ENCODE measurements at regions not wholly inside any gene's neighbourhood (a gene's known extent, or its start where the extent isn't known, plus 50 kb on each side); places are given as distances from the start of the nearest gene placed in this dataset.

DNA sequence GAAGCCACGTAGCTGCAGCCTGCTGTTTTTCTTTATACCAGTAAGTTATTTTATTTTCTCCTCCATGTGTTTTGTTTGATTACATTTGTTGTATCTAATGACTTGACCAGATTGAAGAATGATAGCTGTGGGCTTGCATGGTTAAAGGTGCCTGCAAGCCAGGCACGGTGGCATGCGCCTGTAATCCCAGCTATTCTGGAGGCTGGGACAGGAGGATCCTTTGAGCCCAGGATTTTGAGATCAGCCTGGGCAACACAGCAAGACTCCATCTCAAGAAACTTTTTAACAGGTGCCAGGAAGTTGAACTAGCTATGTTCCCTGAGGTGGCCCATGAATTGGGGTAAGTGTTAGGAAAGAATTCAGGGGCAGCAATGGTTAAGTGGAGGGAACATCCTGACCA lies 179.4 kb downstream of the IRS1 start:
- no peak for DNase-seq

DNA sequence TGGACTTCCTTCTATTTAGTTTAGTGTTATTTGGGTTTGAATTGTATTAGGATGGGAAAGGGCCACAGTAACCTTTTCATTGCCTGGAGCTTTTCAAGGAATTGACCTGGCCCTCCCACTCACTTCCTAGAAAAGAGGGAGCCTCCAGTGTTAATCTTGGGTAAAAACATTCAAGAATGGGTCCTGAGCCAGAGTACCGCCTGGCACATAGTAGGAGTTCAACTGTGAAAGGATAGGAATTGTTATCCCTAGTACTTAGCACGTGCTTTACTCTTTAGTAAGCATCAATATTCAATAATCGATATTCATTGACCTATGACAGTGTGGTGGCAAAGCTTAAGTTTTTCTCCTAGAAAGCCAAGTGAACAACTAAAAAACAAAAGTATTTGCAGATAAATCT lies 179.9 kb downstream of the IRS1 start:
- no peak for DNase-seq

DNA sequence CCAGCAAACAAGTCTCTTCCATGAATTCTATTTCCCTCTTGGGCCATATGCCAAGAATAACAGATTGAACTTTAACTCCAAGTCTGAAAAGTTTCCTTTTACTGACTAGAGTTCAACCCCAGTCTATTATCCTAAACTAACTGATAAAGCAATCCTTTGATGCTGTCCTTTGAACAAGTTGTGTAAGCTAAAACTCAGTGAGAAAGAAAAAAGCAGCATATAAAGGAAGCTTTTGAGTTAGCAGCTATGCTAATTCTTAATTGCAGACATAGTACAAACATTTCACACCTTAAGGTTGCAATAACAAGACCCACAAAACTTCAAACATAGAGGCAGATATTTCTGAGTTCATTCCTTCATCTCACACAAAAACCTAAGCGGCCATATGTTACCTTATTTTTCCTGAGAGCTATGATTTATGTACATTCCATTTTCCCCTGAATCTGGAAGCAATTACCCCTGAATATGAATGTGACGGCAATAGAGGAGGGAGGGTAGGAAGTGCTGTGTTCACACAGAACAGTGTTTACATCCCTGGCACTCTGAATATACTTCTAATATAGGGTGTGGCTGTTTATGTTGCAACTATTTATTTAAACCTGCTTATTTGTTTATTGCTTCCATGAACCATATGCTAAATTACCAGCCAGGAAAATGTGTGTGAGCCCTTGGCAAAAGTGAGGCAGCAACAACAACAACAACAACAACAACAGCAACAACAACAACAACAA lies 180.6 kb downstream of the IRS1 start:
- DNase-seq: peak; percentile 81

DNA sequence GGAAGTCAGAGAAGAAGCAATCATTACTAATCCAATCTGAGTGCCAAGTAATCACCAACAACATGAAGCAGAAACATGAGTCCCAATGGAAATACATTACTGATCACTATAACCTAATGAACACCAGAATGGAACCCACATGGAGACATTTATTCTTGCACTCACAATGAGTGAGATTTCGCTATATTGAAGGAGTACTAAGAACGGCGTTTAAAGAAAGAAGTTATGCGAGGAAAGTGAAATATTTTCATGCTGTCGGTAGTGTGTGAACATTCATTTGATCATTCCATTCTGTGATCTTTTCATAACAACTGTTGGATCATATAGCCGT lies 181.1 kb downstream of the IRS1 start:
- DNase-seq: no peak

DNA sequence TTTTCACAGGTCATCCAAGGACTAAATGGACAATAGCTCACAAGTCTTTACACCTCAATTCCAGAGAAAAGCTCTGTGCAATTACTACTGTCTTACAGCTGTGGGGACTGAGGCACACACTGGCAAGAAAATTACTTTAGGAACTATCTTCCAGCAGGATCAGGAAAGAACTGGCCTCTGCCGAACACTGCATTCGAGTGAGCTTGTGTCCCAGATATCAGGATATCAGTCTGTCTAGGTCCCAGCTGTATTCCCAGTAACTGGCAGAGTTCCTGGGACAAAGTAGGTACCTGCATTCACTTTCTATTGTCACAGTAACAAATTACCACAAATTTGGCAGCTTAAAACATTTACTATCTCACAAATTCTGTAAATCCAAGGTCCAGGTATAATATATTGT lies 183.7 kb downstream of the IRS1 start:
- no peak for DNase-seq

DNA sequence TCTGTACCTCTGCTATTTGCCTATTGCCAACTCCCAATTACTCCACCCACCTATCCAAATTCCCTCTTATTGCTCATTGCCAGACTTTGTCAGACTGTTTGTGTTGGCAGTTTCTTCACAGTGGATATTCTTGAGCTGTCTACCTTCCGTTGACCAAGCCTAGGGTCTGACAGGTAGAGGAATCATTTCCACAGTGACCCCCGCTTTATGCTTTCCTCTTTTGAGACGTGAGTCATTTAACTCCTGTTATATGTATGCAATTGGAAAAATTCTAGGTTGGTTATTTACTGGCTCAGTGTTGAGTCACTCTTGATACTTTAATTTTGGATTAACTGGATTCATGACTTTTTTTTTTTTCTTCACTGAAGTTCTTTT lies 187.7 kb downstream of the IRS1 start:
- no peak for DNase-seq

DNA sequence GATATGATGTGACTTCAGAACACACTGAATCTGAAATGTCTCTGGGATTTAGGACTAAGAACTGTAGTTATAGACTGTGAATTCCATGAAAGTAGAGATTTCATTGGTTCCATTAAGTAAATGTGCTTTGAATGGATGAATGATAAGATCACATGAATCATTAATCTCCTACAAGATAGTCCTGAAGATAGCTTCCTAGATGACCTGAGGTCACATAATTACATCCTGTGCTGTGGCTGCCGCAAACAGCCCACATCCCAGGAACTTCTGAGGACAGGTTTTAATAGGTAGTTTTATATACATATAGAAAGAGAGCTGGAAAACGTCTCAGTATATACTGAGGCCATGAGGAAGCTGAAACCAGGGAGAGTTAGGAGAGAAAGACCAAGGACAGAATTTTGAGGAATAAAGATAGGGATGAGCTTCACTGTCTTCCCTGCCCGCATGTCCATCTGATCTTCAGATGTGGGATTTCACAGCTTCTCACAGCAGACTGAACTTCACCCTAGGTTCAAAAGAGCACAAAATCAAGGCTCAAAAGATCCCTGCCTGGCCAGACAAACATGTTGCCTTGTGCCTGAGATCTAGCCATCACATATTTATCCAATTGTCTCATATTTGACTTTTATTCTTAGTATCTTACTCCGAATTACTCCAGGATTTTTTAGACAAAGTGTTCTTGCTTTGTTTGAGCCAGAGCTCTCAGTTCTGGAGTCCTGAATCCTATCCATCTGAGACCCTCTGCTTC lies 188.2 kb downstream of the IRS1 start:
- DNase-seq: no peak

DNA sequence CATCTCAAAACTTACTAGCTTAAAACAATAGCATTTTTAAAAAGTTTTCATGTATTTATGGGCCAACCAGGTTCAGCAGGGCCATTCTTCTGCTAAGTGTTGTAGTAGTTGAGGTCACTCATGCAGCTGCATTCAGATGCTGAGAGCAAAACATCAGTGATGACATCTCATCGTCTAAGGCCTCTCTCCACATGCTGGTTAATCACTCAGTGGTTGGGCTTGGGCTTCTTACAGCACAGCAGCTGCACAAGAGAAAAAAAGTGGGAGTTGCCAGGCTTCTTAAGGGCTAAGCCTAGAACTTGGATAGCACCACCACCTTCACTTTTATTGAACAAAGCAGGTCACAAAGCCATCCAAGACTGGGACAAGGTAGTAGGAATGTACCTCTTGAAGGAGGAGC lies 190.3 kb downstream of the IRS1 start:
- peak; percentile 86 for DNase-seq

DNA sequence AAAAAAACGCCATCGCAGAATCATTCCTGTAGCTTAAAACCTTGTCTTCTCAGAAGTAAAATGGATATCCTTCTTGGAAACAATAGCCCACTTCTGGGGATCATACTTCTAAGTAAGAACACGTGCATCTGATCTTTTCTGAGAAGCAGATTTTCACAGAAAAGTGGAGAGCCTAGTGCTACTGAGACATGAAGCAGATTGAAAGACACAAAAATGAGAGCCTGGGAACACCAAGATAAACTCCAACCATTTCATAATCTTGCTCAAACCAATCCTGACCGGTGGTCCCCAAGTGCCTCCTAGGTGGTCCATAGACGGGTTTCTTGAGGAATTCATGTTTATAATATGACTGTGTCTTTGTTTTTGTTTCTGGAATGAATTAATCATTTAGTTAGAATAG lies 191.2 kb downstream of the IRS1 start:
- peak; percentile 55 for DNase-seq

DNA sequence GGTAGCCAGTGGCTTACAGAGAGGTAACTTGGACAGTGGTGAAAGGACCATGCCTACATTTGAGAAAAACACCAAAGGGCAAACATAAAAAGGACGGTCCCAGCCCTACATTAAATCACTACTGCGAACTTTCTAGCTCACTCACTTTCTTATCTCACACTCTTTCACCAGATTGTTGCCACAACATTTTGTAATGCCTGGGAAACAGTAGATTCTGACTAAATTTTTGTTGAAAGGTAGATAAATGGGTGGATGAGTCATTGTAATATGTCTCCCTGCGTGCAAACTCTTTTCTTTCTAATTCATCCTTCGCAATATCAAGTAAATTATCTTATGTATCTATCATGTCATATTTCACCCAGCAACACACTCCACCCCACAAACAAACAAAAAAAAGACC lies 192.2 kb downstream of the IRS1 start:
- peak; percentile 16 for DNase-seq

DNA sequence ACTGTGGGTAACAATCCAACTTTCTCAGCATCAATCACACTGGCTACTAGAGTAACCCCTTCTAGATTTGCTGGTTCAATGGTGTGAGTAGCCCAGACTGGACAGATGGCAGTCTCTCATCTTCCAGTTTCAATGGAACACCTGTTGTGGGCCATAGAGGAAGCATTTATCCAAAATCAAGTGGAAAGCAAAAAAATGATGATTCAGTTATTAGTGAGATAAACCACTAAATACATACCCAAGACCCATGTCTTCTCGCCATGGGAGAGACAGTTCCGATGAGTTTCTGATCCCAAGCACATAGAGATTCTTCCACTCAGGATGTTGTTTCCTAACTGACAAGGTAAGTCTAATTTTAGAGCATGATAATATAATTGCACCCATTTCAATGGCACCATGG lies 194.0 kb downstream of the IRS1 start:
- no peak for DNase-seq

DNA sequence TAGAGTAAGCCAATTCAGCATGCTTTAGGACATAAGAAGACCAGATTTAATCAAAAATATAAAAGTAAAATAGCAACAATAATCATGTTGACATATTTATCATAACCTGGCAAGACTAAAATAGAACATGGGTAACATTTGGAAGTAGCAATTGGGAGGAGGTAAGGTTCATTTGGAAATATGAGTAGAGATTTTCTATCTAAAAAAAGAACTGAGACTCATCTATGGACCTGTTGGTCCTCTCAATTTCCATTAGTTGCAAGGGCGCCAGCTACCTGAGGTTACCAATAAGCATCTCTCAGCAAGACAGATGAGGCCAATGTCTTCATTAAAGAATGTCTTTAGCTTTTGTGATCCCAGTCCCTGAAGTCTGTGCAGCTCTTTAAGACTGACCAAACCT lies 196.0 kb downstream of the IRS1 start:
- no peak for DNase-seq

DNA sequence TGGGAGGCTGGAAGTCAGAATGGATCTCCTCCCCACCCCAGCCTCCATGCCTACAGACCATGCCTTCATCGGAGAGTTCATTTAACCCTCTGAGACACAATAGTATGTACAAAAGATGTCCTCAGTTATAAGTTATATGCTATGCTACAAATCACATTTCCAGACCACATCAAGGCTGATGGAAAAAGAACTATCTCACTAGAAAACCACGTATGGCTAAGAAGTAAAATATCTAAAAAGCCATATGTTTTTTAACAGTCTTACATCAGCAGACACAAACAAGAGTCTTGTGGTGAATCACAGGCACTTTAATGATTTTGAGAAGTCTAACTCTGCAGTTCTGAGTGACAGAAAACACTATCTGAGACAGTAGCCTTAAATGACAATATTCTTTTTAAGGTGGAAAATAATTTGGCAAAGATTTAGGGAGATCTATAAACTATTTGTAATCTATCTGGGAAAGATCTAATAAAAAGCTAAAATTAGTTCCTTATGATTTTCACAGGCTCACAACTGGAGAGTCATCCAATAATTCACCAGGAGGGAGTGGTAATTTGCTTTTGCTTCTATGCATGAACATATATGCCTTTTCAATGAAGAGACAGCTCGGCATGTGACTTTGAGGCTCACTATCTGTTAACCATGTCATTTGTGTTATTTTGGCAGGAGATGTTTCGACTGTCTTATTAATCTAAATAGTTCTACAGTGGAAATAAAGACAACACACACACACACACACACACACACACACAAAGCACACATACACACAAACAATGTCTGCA lies 197.5 kb downstream of the IRS1 start:
- peak; percentile 79 for DNase-seq

DNA sequence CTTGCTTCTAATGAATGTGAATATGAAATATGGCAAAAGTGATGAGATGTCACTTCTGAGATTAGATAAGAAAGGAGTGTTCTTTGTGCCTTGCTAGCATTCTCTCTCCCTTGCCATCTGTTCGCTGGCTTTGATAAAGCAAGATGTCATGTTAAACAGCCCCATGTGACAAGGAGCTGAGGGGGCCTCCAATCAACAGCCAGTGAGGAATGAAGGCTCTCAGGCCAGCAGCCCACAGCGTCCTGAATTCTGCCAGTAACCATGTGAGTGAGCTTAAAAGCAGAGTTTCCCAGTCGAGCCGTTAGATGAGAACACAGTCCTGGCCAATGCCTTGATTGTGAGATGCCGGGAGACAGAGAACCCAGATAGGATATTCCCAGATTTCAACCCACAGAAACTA lies 198.8 kb downstream of the IRS1 start:
- DNase-seq: no peak

DNA sequence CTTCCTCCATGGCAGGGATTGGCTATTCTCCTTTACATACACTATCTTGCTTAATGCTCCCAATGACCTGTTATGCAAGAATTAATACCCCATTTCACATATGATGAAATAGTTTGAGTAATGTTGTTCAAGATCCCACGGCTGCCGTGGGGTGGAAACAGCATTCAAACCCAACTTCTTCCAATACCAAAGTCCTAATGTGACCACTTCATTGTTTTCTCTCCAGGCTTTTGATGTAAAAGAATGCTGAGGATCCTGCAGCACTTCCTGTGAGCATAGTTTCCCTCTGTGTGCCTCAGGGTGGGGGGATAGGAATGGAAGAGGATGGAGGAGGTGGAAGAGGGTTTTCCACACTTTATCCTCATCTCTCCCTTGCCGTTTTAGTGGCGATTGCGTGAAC lies 199.4 kb downstream of the IRS1 start:
- peak; percentile 81 for DNase-seq

DNA sequence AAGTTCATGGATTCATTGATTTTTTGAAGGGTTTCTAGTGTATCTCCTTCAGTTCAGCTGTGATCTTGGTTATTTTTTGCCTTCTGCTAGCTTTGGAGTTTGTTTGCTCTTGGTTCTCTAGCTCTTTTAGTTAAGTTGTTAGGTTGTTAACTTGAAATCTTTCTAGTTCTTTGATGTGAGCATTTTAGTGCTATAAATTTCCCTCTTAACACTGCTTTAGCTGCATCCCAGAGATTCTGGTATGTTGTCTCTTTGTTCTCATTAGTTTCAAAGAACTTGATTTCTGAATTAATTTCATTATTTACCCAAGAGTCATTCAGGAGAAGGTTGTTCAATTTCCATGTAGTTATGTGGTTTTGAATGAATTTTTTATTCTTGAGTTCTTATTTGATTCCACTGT lies 210.6 kb downstream of the IRS1 start:
- DNase-seq: no peak

DNA sequence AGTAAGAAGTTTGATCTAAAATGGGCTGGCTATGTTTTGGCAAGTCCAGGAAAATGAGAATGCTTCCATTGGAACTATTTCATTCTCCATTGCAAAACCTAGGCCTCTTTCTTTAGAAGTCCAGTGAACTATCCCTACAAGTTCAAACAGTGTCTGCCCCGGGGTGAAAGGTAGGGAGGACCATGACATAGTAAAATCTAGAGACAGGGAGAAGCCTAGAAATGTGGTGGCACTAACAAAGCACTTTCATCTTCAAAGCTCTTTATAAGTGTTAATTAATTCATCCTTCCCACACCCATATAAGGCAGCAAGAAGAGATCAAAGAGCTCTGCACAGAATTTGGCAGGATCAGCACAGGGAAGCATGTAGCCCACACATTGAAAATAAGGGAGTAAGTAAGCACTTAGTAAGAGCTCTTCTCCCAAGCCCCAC lies 214.5 kb downstream of the IRS1 start:
- no peak for DNase-seq

DNA sequence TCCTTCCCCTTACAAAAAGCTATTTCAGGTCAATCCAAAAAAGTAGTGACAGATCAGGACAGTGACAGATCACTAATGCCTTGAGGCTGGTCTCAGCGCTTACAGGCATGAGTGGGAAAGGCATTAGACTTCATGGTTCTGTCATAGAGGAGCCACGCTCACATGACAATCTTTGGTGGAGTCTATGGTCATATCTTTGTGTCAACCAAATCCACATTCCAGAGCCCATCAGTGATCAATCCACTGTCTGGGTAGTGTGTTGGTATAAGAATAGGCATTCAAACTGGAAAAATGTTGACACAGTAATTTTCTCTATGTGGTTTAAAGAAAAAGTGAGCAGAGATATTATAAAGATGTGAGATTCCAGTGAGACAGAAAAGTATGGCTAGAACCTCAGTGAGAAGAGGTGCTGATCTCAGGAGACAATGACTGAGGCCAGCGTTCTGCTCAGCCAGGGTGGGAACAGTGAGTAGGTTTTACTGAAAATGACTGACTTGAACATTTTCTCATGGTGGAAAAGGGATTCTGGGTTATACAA lies 215.0 kb downstream of the IRS1 start:
- peak; percentile 40 for DNase-seq

DNA sequence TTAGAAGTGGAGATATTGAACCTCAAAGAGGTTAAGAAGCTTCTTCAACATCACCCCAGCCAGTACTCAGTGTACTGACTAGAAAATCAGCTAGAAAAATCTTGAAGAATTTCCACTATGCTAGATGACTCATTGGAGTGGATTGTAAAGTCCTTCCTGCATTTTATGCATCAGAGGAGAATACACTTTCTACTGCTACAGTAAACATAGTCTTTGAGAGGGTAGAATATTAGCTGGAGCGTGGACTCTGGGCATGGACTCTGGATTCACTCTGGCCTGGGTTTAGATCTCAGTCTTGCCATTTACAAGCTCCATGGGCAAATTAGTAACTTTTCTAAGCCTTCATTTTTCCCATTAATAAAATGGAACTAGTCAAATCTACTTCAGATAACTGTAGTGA lies 215.9 kb downstream of the IRS1 start:
- peak; percentile 89 for DNase-seq

DNA sequence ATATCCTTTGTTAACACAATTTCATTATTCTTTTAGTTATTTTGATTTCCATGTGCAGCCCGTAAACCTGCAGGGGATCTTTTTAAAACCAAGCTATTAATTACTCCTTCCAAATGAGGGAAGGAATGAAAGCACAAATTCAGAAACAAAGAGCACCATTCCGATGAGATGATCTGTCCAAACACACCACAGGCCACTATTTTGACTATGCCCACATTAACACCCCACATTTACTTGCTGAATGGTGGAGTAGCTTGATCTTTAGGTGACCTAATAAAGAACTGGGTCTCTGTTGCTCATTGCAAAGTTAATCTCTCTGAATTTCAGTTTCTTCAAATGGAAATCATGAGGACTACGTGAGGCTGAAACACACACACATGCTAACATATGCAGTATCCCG lies 218.0 kb downstream of the IRS1 start:
- DNase-seq: peak; percentile 30

DNA sequence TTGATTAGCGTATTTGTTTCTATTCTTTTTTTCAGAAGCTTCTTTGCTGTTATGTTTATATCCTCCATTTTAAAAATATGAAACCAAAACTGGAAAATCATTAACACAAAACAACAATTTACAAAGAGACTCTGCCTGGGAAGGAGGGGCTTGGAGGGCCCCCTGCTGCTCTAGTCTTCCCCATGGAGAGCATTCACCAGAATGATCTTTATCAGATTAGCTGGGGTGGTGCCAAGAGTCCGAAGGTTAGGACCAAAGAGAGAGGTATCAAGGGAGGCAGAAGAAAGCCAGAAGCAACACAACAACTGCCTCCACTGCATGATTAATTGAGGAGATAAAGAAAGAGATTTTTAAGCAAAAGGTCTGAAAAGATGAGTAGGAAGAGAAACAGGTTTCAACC lies 218.6 kb downstream of the IRS1 start:
- DNase-seq: no peak

DNA sequence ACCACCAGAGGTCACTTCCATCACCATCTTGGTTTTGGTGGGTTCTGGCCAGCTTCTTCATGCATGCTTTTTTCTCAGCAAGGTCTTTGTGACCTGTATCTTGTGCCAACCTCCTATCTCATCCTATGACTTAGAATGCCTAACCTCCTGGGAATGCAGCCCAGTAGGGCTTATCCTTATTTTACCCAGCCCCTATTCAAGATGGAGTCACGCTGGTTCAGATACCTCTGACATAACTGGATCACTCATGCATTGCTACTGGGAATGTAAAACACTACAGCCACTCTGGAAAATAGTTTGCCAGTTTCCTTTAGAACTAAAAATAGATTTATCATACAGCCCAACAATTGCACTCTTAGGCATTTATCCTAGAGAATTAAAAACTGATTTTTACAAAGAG lies 219.2 kb downstream of the IRS1 start:
- DNase-seq: no peak

DNA sequence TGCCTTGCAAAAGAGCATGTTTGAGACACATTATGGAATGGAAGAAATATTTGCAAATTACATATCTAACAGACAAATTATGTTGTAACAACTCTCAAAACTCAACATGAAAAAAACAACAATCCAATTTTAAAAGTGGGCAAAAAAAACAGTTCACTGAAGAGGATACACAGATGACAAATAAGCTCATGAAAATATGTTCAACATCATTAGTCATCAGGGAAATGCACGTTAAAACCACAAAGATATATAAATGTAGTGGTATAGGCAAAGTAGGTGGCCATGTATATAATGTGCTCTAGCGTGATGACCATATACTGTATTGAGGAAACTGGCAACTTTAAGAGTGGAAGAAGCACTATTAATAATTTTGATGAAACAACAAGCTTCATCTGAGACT lies 220.1 kb downstream of the IRS1 start:
- DNase-seq: peak; percentile 53

DNA sequence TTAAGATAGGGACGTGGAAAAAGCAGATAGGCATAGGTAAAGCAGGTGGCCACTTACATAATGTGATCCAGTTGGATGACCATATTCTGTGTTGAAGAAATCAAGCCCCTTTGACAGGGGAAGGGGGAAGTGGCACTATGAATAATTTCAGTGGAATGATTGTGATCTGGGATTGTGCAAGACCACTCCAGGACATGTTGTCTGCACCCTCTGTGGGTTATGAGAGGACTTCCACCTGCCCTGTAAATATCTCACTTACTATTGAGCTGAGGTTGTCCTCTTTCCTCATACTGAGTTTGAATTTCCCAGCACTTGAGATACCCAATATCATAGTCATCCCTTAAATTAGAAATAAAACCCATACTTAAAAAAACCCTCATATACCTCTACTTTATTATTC lies 220.7 kb downstream of the IRS1 start:
- DNase-seq: peak; percentile 31

Data from fibroblast of skin of scalp (primary cell).